Panc1 (cell line): ENCODE measurements at regions not wholly inside any gene's neighbourhood (a gene's known extent, or its start where the extent isn't known, plus 50 kb on each side); places are given as distances from the start of the nearest gene placed in this dataset.

ENCODE experiments used
- ATAC-seq: fragments of 200-7000 bp; cut with Tn5 transposase; 2 replicates; pipeline ENCODE4 v1.9.1; 2020; ENCODE audit warnings: mild to moderate bottlenecking, moderate library complexity
- BruUV-seq: library from RNA; stranded (reverse); fragments of 400-500 nt; replicated peaks from 2 replicates; lab custom pipeline; 2021; lab: Mats Ljungman, UMichigan
- CTCF ChIA-PET: fragments of 300-600 bp; sonication (Branson Sonifier 250); formaldehyde crosslinking; loops from one replicate; lab custom pipeline; 2022; ENCODE audit warnings: antibody characterized with exemption; lab: Charles Lee
- POLR2A ChIA-PET: fragments of 300-600 bp; sonication (Branson Sonifier 250); formaldehyde crosslinking; loops from one replicate; lab custom pipeline; 2022; ENCODE audit warnings: antibody characterized with exemption; lab: Charles Lee
- DNase-seq: peaks from one replicate; pipeline ENCODE4 v3.0.0-alpha.2; 2010; ENCODE audit warnings: low read depth, low spot score
- H3K27ac ChIP-seq: 2 replicates; pipeline ENCODE4 v1.5.1; 2011; ENCODE audit warnings: mild to moderate bottlenecking, low read length, inconsistent platforms
- H3K27me3 ChIP-seq: fragments of 200-500 bp; sonication (Bioruptor generic); 2 replicates; pipeline ENCODE4 v1.6.0; 2014; ENCODE audit warnings: low read length, inconsistent platforms; ENCODE audit not compliant: control insufficient read depth, insufficient read depth
- H3K36me3 ChIP-seq: fragments of 200-500 bp; sonication (Bioruptor generic); 2 replicates; pipeline ENCODE4 v1.5.1; 2014; ENCODE audit warnings: inconsistent platforms, mild to moderate bottlenecking, low read length, moderate library complexity; ENCODE audit not compliant: control insufficient read depth, insufficient read depth
- H3K4me1 ChIP-seq: 2 replicates; pipeline ENCODE4 v1.5.1; 2011; ENCODE audit warnings: inconsistent platforms, mild to moderate bottlenecking, low read length, moderate library complexity; ENCODE audit not compliant: control insufficient read depth, insufficient read depth
- H3K4me3 ChIP-seq, 2 experiments: 2 replicates each; pipeline ENCODE4 v1.5.1; 2011 to 2012; ENCODE audit warnings: low read depth in 2 of 2, low read length in 2 of 2, mild to moderate bottlenecking in 2 of 2, inconsistent platforms in 1 of 2, moderate library complexity in 1 of 2
- H3K9me3 ChIP-seq: fragments of 200-500 bp; sonication (Bioruptor generic); 2 replicates; pipeline ENCODE4 v1.5.1; 2014; ENCODE audit warnings: low read depth, mild to moderate bottlenecking, inconsistent platforms, low read length, moderate library complexity; ENCODE audit not compliant: control insufficient read depth, insufficient read depth
- CTCF ChIP-seq: fragments of 450-650 bp; IDR thresholded peaks from 2 replicates; pipeline ENCODE4 v1.5.1; 2017; ENCODE audit warnings: mild to moderate bottlenecking
- POLR2AphosphoS5 ChIP-seq: IDR thresholded peaks from 2 replicates; pipeline ENCODE4 v1.6.1; 2012; ENCODE audit warnings: mild to moderate bottlenecking, low read depth, low read length, moderate library complexity
- REST ChIP-seq, 2 experiments: IDR thresholded peaks; 2 replicates each; pipeline ENCODE4 v1.6.1; 2011 to 2012; ENCODE audit warnings: low read depth in 2 of 2, control low read depth in 1 of 2, low read length in 1 of 2, mild to moderate bottlenecking in 1 of 2, moderate library complexity in 1 of 2; ENCODE audit not compliant: insufficient read depth in 1 of 2
- SIN3A ChIP-seq: IDR thresholded peaks from 2 replicates; pipeline ENCODE4 v1.6.1; 2012; ENCODE audit warnings: low read depth, mild to moderate bottlenecking, low read length, moderate library complexity, borderline replicate concordance; ENCODE audit not compliant: insufficient read depth
- TCF7L2 ChIP-seq: IDR thresholded peaks from 2 replicates; pipeline ENCODE4 v1.6.1; 2011; ENCODE audit warnings: mild to moderate bottlenecking, low read depth, low read length, inconsistent platforms
- in situ Hi-C: cut with HindIII; loops from 2 replicates; pipeline ENCODE4 v1.10.0; 2016; ENCODE audit warnings: low sequenced_read_pairs, low pct_unique_long_range_greater_than_20kb
- intact Hi-C: fragments of 100-400 bp; cut with micrococcal nuclease; formaldehyde crosslinking; loops from one replicate; pipeline ENCODE4 v1.10.0; 2022; ENCODE audit not compliant: unreplicated experiment

DNA sequence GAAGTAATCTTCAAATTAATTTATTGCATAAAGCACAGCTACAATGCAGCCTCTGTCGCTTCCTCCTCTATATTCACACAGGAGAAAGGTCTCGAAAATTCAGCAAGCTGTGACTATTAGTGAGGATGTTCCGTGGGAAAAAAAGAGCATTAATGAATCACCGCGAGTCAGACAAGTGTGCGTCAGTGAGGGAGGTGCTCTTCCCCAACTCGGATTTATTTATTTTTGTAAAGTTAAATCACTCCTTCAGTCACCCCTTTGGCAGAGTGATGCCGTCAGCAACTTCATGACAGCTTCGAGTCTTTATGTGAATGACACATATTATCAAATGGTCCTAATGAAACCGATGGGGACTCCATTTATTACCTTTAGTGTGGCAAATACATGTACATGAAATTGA, 648.9 kb upstream of the SALL3 start:
- POLR2A ChIA-PET, result no interaction called here
- ATAC-seq, result no peak
- CTCF ChIA-PET, result no interaction called here

GRCh38 chr18:78352910-78353309, 626.7 kb upstream of the SALL3 start:
- TF ChIP-seq CTCF (no peak), POLR2AphosphoS5 (no peak), SIN3A (no peak), REST (IDR thresholded peaks at IDR 0.05; ENCODE audit: insufficient read depth in 1 of 2, low read depth in 2 of 2, low read length in 1 of 2) (no peak), TCF7L2 (no peak)
- H3K4me1 ChIP-seq, result no peaks in the 10 kb centered on the region
- in situ Hi-C loops (no loop called here), intact Hi-C loops (no loop called here)
- H3K27me3 ChIP-seq, result peaks cover 8% of the 10 kb centered on the region; the same call in 1 of the 2 replicates
- no peak for DNase-seq
- no peak for ATAC-seq
- CTCF ChIA-PET, result no interaction called here
- no peak overlapping the region for H3K27ac ChIP-seq
- BruUV-seq, result no TSS peak
- H3K36me3 ChIP-seq, result no peaks in the 10 kb centered on the region
- H3K9me3 ChIP-seq, result no peaks in the 10 kb centered on the region
- POLR2A ChIA-PET, result no interaction called here
- no peak overlapping the region for H3K4me3 ChIP-seq

More for the DNA sequence above, 648.9 kb upstream of the SALL3 start:
- Histone ChIP-seq H3K4me1 (no peaks in the 10 kb centered on the region), H3K27ac (no peak overlapping the region), H3K9me3 (no peaks in the 10 kb centered on the region), H3K4me3 (no peak overlapping the region), H3K27me3 (0 out of 2 replicates have a peak, but pooled peaks cover 8% of the 10 kb centered on the region), H3K36me3 (no peaks in the 10 kb centered on the region)
- TF ChIP-seq SIN3A, result no peak
- TF ChIP-seq CTCF, result no peak
- no peak for TF ChIP-seq TCF7L2
- TF ChIP-seq REST (IDR thresholded peaks at IDR 0.05; ENCODE audit: insufficient read depth in 1 of 2, low read depth in 2 of 2, low read length in 1 of 2), result no peak
- no peak for TF ChIP-seq POLR2AphosphoS5
- DNase-seq, result no peak
- in situ Hi-C loops (no loop called here), intact Hi-C loops (no loop called here)
- no TSS peak for BruUV-seq
